HepG2 (cell line): ENCODE measurements at regions not wholly inside any gene's neighbourhood (a gene's known extent, or its start where the extent isn't known, plus 50 kb on each side); places are given as distances from the start of the nearest gene placed in this dataset.

Experiments used
- ATAC-seq: fragments of 200-7000 bp; cut with Tn5 transposase; 3 replicates; pipeline ENCODE4 v1.9.1; 2020; ENCODE audit warnings: mild to moderate bottlenecking, moderate library complexity
- BruUV-seq: library from RNA; stranded (reverse); fragments of 400-500 nt; replicated peaks from 2 replicates; lab custom pipeline; 2021; lab: Mats Ljungman, UMichigan
- CTCF ChIA-PET: fragments of 300-600 bp; formaldehyde crosslinking; extraction: SDS; loops from one replicate; lab custom pipeline; 2021; ENCODE audit warnings: low total read pairs, inconsistent platforms, low intra/inter-chr PET ratio; lab: Yijun Ruan, JAX
- POLR2A ChIA-PET: fragments of 350-600 bp; sonication (Branson Sonifier 250); formaldehyde crosslinking; loops from one replicate; lab custom pipeline; 2020; ENCODE audit warnings: antibody characterized with exemption, inconsistent platforms; lab: Yijun Ruan, JAX
- DNase-seq: peaks from one replicate; pipeline ENCODE4 v3.0.0-alpha.2; 2015; ENCODE audit warnings: low spot score
- FAIRE-seq: peaks from 3 replicates; lab custom pipeline; 2011; peaks lifted over from hg19 to GRCh38; lab: Jason Lieb, UNC
- H2AFZ ChIP-seq: one replicate; pipeline ENCODE4 v1.6.1; 2011; ENCODE audit warnings: low read length, inconsistent platforms
- H3K27ac ChIP-seq: fragments of 300-600 bp; 3 replicates; pipeline ENCODE4 v1.8.0; 2011; ENCODE audit warnings: mixed run types, mild to moderate bottlenecking, mixed read lengths, low read length, inconsistent platforms; ENCODE audit not compliant: insufficient read depth; ENCODE audit errors: extremely low read length
- H3K27me3 ChIP-seq, 2 experiments: fragments of 200-600 bp in 1 of 2; 2 replicates in 1 of 2; 3 replicates in 1 of 2; pipeline versions ENCODE4 v1.6.0 to v1.8.0; 2011; ENCODE audit warnings: low read length in 2 of 2, mild to moderate bottlenecking in 2 of 2, moderate library complexity in 2 of 2, inconsistent platforms in 1 of 2; ENCODE audit not compliant: insufficient read depth in 2 of 2, control insufficient read depth in 1 of 2
- H3K36me3 ChIP-seq, 2 experiments: fragments of 200-600 bp in 1 of 2; replicated peaks in 1 of 2; 2 replicates in 1 of 2; 3 replicates in 1 of 2; pipeline versions ENCODE4 v1.5.1 to v1.8.0; 2011; ENCODE audit warnings: low read length in 2 of 2, inconsistent platforms in 1 of 2; ENCODE audit not compliant: insufficient read depth in 2 of 2, control insufficient read depth in 1 of 2
- H3K4me1 ChIP-seq: 2 replicates; pipeline ENCODE4 v1.5.1; 2012; ENCODE audit warnings: low read length, inconsistent platforms; ENCODE audit not compliant: insufficient read depth
- H3K4me2 ChIP-seq: 2 replicates; pipeline ENCODE4 v1.6.0; 2011; ENCODE audit warnings: low read depth, low read length, inconsistent platforms
- H3K4me3 ChIP-seq, 3 experiments: fragments of 200-600 bp in 1 of 3; sonication (generic), shearing (Covaris generic) in 1 of 3; replicated peaks in 1 of 3; 2 replicates each; pipeline ENCODE4 v1.5.1; 2011 to 2016; ENCODE audit warnings: low read length in 3 of 3, inconsistent platforms in 2 of 3, low read depth in 2 of 3, mild to moderate bottlenecking in 2 of 3, control low read depth in 1 of 3, mixed read lengths in 1 of 3; ENCODE audit not compliant: insufficient read depth in 1 of 3
- H3K79me2 ChIP-seq: one replicate; pipeline ENCODE4 v1.6.1; 2011; ENCODE audit warnings: low read length, inconsistent platforms; ENCODE audit not compliant: insufficient read depth
- H3K9ac ChIP-seq: 2 replicates; pipeline ENCODE4 v1.6.0; 2011; ENCODE audit warnings: mild to moderate bottlenecking, low read depth, low read length, inconsistent platforms; ENCODE audit not compliant: insufficient read depth
- H3K9me3 ChIP-seq: 2 replicates; pipeline ENCODE4 v1.5.1; 2012; ENCODE audit warnings: mild to moderate bottlenecking, low read length
- H4K20me1 ChIP-seq: 2 replicates; pipeline ENCODE4 v1.6.0; 2011; ENCODE audit warnings: inconsistent platforms, mild to moderate bottlenecking, low read length, moderate library complexity; ENCODE audit not compliant: insufficient read depth
- HOXA7 ChIP-seq: sonication (generic); formaldehyde crosslinking; IDR thresholded peaks from 2 replicates; pipeline ENCODE4 v1.8.1; 2022; ENCODE audit warnings: mild to moderate bottlenecking, missing genetic modification reagents, moderate library complexity
- KMT2A ChIP-seq: sonication (generic); formaldehyde crosslinking; IDR thresholded peaks from 2 replicates; pipeline ENCODE4 v1.4.0; 2020; ENCODE audit warnings: missing genetic modification reagents
- NCOA5 ChIP-seq: sonication (generic); formaldehyde crosslinking; IDR thresholded peaks from 2 replicates; pipeline ENCODE4 v1.4.0; 2020; ENCODE audit warnings: missing genetic modification reagents
- NFKBIZ ChIP-seq: IDR thresholded peaks from 2 replicates; pipeline ENCODE4 v1.6.1; 2018; ENCODE audit warnings: missing genetic modification reagents, missing compliant biosample characterization
- POLR2AphosphoS5 ChIP-seq: IDR thresholded peaks from 2 replicates; pipeline ENCODE4 v1.6.1; 2012; ENCODE audit warnings: low read depth, low read length
- RELA ChIP-seq: sonication (generic); formaldehyde crosslinking; IDR thresholded peaks from 2 replicates; pipeline ENCODE4 v1.4.0; 2020; ENCODE audit warnings: missing genetic modification reagents
- SP5 ChIP-seq: IDR thresholded peaks from 2 replicates; pipeline ENCODE4 v1.6.1; 2016; ENCODE audit warnings: low read depth, borderline replicate concordance
- ZFP36 ChIP-seq: fragments of 150-350 bp; IDR thresholded peaks from 2 replicates; pipeline ENCODE4 v1.6.1; 2018; ENCODE audit warnings: borderline replicate concordance, low read length, low read depth; ENCODE audit not compliant: partially characterized antibody
- ZNF547 ChIP-seq: sonication (generic); formaldehyde crosslinking; IDR thresholded peaks from 2 replicates; pipeline ENCODE4 v1.5.1; 2020; ENCODE audit warnings: mild to moderate bottlenecking, missing genetic modification reagents
- ZNF780A ChIP-seq: sonication (generic); formaldehyde crosslinking; IDR thresholded peaks from 2 replicates; pipeline ENCODE4 v1.8.0; 2022; ENCODE audit warnings: mild to moderate bottlenecking, missing genetic modification reagents, moderate library complexity
- ZNF816 ChIP-seq: sonication (generic); formaldehyde crosslinking; IDR thresholded peaks from 2 replicates; pipeline ENCODE4 v1.8.0; 2022; ENCODE audit warnings: missing genetic modification reagents, mild to moderate bottlenecking, borderline replicate concordance
- WGBS: methylation state at CpG from one replicate; pipeline ENCODE4 v1.1.6; 2017; ENCODE audit warnings: low lambda C conversion rate; 5-methylcytosine and 5-hydroxymethylcytosine counted together
- in situ Hi-C: cut with HindIII; loops from 2 replicates; pipeline ENCODE4 v1.10.0; 2017; ENCODE audit warnings: low pct_unique_long_range_greater_than_20kb; ENCODE audit not compliant: extremely low pct_ligation_motif_present
- intact Hi-C: fragments of 100-400 bp; cut with micrococcal nuclease; formaldehyde crosslinking; loops from one replicate; pipeline ENCODE4 v1.10.0; 2022; ENCODE audit not compliant: unreplicated experiment
- TF ChIP-seq, protein P1 (sequence below): sonication (generic); formaldehyde crosslinking; IDR thresholded peaks from 2 replicates; pipeline ENCODE4 v1.4.0; 2020; ENCODE audit warnings: missing genetic modification reagents, mild to moderate bottlenecking, borderline replicate concordance
- TF ChIP-seq, protein P2 (sequence below): fragments of 450-650 bp; IDR thresholded peaks from 2 replicates; pipeline ENCODE4 v1.6.1; 2017; ENCODE audit warnings: mild to moderate bottlenecking
- TF ChIP-seq, protein P3 (sequence below): sonication (generic); formaldehyde crosslinking; IDR thresholded peaks from 2 replicates; pipeline ENCODE4 v1.4.0; 2020; ENCODE audit warnings: mild to moderate bottlenecking, missing genetic modification reagents
- TF ChIP-seq, protein P4 (sequence below): IDR thresholded peaks from 2 replicates; pipeline ENCODE4 v1.6.1; 2016; ENCODE audit warnings: mild to moderate bottlenecking, missing biosample characterization, missing genetic modification reagents

DNA sequence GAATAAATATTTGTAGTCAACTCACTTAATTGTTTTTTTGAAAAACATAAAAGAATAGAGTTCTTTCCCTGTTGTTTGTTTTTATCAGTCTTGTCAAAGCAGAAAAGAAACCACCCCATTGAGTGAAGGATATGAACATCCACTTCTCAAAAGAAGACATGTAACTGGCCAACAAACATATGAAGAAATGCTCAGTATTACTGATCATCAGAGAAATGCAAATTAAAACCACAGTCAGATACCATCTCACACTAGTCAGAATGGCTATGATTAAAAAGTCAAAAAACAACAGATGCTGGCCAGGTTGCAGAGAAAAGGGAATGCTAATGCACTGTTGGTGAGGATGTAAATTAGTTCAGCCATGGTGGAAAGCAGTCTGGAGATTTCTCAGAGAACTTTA, 326.1 kb upstream of the EMCN start (continued):
- TF ChIP-seq NFKBIZ (CRISPR knock-in tag) = no peak

DNA sequence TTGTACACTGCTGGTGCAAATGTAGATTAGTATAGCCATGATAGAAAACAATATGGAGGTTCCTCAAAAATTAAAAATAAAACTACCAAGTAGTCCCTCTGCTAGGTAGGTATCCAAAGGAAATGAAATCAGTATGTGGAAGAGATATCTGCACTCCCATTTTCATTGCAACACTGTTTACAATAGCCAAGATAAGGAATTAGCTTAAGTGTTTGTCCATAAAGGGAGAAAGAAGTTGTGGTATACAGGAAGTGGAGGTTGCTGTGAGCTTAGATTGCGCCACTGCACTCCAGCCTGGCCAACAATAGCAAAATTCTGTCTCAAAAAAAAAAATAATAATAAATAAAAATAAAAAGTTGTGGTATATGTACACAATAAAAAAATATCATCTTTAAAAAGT, 325.0 kb upstream of the EMCN start:
- FAIRE-seq (no peak), DNase-seq (no peak), ATAC-seq (no peak)
- no peak overlapping the region for H2AFZ ChIP-seq
- BruUV-seq = no TSS peak
- no peaks in the 10 kb centered on the region for H3K9me3 ChIP-seq
- intact Hi-C loops = no loop called here
- H3K4me3 ChIP-seq = no peak overlapping the region
- no peak overlapping the region for H3K4me2 ChIP-seq
- H3K36me3 ChIP-seq = no peaks in the 10 kb centered on the region
- ChIA-PET POLR2A (no interaction called here), CTCF (no interaction called here)
- H3K27ac ChIP-seq = no peak overlapping the region
- no peaks in the 10 kb centered on the region for H3K4me1 ChIP-seq
- H4K20me1 ChIP-seq = no peaks in the 10 kb centered on the region
- in situ Hi-C loops = no loop called here
- H3K27me3 ChIP-seq = no peaks in the 10 kb centered on the region
- WGBS = 6% methylated on average over 1 of the region's 1 CpG
- no peak overlapping the region for H3K9ac ChIP-seq
- no peaks in the 10 kb centered on the region for H3K79me2 ChIP-seq
- TF ChIP-seq RELA (CRISPR knock-in tag) (no peak), ZFP36 (no peak), ZNF816 (CRISPR knock-in tag) (no peak), ZNF780A (CRISPR knock-in tag) (no peak), POLR2AphosphoS5 (no peak), ZNF547 (no peak), HOXA7 (CRISPR knock-in tag) (no peak), NCOA5 (CRISPR knock-in tag) (no peak), KMT2A (CRISPR knock-in tag) (no peak), SP5 (no peak)
- TF ChIP-seq, protein P1, sequence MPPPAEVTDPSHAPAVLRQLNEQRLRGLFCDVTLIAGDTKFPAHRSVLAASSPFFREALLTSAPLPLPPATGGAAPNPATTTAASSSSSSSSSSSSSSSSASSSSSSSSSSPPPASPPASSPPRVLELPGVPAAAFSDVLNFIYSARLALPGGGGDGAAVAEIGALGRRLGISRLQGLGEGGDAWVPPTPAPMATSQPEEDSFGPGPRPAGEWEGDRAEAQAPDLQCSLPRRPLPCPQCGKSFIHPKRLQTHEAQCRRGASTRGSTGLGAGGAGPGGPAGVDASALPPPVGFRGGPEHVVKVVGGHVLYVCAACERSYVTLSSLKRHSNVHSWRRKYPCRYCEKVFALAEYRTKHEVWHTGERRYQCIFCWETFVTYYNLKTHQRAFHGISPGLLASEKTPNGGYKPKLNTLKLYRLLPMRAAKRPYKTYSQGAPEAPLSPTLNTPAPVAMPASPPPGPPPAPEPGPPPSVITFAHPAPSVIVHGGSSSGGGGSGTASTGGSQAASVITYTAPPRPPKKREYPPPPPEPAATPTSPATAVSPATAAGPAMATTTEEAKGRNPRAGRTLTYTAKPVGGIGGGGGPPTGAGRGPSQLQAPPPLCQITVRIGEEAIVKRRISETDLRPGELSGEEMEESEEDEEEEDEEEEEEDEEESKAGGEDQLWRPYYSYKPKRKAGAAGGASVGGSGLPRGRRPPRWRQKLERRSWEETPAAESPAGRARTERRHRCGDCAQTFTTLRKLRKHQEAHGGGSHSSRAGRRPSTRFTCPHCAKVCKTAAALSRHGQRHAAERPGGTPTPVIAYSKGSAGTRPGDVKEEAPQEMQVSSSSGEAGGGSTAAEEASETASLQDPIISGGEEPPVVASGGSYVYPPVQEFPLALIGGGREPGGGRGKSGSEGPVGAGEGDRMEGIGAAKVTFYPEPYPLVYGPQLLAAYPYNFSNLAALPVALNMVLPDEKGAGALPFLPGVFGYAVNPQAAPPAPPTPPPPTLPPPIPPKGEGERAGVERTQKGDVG (CRISPR knock-in tag) = no peak
- TF ChIP-seq, protein P2, sequence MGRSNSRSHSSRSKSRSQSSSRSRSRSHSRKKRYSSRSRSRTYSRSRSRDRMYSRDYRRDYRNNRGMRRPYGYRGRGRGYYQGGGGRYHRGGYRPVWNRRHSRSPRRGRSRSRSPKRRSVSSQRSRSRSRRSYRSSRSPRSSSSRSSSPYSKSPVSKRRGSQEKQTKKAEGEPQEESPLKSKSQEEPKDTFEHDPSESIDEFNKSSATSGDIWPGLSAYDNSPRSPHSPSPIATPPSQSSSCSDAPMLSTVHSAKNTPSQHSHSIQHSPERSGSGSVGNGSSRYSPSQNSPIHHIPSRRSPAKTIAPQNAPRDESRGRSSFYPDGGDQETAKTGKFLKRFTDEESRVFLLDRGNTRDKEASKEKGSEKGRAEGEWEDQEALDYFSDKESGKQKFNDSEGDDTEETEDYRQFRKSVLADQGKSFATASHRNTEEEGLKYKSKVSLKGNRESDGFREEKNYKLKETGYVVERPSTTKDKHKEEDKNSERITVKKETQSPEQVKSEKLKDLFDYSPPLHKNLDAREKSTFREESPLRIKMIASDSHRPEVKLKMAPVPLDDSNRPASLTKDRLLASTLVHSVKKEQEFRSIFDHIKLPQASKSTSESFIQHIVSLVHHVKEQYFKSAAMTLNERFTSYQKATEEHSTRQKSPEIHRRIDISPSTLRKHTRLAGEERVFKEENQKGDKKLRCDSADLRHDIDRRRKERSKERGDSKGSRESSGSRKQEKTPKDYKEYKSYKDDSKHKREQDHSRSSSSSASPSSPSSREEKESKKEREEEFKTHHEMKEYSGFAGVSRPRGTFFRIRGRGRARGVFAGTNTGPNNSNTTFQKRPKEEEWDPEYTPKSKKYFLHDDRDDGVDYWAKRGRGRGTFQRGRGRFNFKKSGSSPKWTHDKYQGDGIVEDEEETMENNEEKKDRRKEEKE = no peak
- TF ChIP-seq, protein P3, sequence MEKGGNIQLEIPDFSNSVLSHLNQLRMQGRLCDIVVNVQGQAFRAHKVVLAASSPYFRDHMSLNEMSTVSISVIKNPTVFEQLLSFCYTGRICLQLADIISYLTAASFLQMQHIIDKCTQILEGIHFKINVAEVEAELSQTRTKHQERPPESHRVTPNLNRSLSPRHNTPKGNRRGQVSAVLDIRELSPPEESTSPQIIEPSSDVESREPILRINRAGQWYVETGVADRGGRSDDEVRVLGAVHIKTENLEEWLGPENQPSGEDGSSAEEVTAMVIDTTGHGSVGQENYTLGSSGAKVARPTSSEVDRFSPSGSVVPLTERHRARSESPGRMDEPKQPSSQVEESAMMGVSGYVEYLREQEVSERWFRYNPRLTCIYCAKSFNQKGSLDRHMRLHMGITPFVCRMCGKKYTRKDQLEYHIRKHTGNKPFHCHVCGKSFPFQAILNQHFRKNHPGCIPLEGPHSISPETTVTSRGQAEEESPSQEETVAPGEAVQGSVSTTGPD (CRISPR knock-in tag) = no peak
- TF ChIP-seq, protein P4, sequence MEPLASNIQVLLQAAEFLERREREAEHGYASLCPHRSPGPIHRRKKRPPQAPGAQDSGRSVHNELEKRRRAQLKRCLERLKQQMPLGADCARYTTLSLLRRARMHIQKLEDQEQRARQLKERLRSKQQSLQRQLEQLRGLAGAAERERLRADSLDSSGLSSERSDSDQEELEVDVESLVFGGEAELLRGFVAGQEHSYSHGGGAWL = no peak
